Mucosa of gallbladder (tissue), 1 donor: ENCODE measurements at regions not wholly inside any gene's neighbourhood (a gene's known extent, or its start where the extent isn't known, plus 50 kb on each side); places are given as distances from the start of the nearest gene placed in this dataset.

Experiments
- DNase-seq: peaks from one replicate; pipeline ENCODE4 v3.0.0-alpha.2; 2020; ENCODE audit warnings: low spot score
- donor health status: DM: no; HTN: no; CAD: no.

DNA sequence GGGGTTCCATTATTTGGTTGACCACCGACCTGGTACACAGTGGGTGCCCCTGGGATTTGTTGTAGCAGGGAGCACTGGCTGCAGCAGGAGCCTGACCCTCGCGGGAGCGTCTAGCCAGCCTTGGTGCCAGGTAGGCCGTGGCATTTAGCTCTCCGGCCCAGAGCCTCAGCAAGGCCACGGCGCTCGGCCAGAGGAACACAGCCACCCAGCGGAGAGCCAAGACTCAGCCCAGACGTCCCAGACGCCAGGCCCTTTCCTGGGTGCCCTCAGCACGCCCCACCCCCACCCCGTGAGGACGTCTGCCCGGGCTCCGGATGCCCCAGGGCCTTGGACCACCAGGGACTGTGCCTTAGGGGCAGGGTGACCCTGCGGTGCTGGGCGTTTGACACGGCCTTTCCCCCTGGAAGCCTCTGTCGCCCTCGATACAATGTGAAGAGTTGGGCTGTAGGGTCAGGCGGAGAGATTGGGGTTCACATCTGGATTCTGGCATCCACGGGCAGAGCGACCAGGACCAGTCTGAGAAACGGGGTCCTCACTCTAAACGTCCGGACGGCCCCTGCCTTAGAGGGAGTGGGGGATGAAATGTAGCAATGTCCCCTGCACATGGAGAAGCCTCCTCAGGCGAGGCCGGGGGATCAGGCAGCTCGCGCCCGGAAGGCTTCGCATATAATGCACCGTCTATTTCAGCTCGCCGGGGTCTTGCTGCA lies 99.2 kb upstream of the FGF3 start:
- DNase-seq, result no peak

DNA sequence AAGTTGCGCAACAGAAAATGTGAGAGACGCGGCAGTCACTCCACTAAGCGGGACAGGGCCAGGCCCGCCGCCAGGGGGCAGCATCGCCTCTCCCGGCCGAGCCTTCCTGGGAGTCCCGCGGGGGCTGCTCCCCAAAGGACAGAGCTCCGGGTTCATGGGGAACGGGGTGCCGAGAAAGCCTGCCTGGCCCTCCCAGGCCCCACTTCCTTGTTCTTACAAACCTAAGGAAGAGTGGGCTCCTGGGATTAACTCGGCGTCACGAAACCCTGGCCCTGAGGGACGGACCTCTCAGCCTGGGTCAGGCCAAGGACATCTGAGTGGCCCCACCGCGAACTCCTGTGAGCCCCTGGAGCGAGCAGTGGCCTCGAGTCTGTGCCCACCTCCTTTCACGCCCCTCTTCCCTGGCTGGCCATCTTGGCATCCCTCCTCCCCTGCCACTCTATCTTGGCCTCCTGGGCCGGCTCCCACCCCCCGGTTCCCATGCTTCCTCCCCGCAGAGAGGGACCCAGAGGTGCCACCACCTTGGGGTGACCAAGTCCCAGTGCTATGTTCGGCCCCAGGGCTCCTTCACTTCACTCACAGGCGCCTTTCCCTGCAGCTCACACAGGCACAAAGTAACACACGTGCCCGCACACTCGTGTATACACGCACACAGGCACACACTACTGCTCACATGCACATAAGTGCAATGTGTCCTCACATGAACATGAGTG lies 99.9 kb upstream of the FGF3 start:
- peak; percentile 75 for DNase-seq

DNA sequence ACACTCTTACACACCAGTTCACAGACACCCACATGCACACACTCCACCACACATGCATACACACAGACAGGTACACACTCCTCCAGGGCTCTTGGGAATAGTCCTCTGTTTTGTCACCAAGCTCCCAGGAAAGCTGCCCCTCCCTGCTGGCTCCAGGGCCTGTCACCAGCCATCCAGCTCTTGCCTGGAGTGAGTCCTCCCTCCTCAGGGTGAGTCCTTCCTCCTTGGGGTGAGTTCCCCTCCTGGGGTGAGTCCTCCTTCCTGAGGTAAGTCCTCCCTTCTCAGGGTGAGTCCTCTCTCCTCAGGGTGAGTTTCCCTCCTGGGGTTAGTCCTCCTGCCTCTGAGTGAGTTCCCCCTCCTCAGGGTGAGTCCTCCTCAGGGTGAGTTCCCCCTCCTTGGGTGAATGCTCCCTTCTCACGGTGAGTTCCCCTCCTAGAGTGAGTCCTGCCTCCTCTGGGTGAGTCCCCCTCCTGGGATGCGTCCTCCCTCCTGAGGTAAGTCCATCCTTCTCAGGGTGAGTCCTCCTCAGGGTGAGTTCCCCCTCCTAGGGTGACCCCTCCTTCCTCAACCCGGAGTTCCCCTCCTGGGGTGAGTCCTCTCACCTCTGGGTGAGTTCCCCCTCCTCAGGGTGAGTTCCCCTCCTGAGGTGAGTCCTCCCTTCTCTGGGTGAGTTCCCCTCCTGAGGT lies 100.6 kb upstream of the FGF3 start:
- DNase-seq, result no peak

DNA sequence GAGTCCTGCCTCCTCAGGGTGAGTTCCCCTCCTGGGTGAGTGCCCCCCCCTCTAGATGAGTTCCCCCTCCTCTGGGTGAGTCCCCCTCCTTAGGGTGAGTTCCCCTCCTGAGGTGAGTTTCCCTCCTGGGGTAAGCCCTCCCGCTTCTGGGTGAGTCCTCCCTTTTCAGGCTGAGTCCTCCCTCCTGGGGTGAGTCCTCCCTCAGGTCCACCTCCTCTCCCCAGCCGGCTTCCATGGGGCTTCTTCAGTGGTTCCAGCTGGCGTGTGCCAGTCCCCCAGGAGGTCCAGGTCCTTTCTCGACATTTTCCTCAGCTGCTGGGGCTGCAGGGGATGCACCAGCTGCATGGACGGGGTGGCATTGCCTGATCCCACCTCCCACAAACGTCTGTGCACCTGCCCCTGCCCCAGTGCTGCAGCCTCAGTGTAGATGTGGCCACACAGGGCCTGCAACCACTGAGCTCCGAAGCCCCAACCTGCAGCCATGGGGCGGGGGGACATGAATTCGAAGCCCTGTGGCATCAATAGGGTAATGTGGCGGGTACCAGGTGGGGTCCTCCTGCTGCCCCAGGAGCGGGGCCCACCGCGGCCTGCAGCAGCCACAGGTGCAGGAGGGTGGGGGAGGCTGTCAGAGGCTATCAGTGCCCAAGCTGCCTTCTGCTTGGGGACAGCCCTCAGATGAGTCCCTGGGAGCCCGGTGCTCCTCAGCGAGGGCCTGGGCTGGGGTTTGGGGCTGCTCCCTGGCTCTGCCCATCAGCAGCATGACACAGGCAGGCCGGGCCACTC lies 101.3 kb upstream of the FGF3 start:
- DNase-seq, result no peak

DNA sequence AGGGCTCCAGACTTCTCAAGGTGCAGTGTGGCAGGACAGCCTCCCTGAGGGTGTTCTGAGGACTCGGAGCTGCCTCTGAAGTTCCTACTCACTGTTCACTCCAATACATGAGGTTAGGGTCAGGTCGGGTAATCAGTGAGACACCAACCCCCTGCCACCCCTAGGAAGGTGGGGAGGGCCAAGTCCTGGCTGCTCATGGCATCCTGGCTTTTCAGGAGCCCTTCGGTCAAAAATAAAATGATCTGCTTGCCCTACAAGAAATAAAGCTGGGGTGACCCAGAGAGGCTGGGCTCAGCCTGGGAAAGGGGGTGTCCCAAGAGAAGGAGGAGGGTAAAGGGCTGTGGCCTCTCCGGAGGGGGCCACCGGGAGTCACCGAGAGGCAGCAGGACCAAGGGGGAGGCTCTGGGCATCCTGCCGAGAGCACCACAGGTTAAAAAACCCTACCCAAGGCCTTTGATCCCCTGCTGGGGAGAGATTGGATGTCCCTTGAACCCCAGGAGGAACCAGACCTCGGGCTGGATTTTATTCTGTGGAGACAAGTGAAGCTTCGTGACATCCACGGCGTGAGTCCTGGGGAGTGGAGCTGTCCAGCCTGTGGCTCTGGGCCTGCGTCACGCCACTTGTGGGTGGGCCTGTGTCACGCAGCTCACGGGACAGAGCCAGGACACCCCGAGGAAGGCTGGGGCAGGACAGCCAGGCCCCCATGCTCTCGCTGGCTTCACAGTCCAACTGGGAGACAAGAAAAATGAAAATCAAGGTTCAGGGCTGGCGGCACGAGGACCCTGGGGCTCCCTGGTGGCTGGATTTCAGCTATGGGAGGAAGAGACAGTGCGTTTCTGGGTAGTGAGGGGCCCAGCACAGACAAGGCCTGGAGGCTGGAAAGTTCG lies 102.2 kb upstream of the FGF3 start:
- no peak for DNase-seq

DNA sequence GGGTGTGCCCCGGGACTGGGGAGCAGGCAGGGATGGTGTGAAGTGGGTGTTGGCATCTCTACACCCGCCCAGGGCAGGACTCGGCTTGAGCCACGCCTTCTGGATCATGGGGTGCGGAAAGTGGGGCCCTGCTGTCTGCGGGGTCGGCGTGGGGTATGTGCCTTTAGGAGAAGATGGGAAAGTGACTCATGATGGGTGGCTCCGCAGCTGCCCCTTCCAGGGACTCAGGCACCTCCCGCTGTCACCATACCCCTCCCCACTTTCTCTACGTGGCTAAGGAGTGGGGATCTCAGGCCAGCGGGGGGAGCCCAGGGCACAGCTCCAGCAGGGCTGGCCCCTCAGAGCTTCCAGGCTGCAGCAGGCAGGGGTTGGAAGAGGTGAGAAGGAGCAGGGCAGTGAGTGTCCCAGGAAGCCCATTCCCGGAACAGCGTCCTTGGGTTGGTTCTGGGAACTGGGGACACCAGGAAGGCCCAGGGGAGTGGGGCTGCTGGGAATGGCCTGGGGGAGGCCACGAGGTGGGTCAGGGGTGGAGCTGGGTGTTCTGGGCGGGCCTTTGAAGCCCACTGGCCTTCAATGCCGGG lies 102.9 kb upstream of the FGF3 start:
- DNase-seq, result no peak

DNA sequence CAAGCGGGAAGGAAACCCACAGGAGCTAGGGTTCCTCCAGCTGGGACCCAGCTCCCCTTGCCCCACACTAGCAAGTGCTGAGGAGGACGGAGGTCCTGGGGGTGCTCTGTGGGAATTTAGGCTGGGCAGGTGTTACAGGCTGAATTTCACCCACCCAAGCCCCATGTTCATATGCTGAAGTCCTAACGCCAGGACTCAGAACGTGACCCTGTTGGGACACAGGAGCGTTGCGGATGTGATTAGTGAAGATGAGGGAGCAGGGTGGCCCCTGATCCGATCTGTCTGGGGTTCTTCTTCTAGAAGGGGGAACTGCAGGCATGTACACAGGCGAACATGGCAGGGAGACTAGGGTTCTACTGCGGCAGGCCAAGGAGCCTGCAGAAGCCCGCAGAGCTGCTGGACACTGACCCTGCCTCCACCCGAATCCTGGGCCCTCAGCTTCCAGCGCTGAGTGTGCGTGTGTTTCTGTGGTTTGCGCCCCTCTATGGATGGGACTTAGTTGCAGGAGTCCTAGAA lies 103.4 kb upstream of the FGF3 start:
- no peak for DNase-seq

DNA sequence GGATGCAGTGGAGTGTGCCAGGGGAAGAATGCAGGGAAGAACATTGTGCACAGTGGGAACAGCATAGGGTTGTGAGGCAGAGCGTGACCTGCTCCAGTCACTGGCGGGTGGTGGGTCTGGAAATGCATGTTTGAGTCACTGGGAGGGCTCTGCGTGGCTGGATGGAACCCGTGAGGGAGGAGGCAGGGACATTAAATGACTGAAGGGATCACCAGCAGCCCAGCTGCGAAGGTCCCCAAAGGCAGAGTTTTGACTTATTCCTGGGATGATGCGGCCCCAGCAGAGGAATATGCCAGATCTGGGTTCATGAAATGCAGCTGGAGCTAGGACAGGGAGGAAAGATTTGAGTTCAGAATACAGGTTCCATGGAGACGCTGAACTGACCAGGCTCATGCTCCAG lies 104.0 kb upstream of the FGF3 start:
- no peak for DNase-seq

DNA sequence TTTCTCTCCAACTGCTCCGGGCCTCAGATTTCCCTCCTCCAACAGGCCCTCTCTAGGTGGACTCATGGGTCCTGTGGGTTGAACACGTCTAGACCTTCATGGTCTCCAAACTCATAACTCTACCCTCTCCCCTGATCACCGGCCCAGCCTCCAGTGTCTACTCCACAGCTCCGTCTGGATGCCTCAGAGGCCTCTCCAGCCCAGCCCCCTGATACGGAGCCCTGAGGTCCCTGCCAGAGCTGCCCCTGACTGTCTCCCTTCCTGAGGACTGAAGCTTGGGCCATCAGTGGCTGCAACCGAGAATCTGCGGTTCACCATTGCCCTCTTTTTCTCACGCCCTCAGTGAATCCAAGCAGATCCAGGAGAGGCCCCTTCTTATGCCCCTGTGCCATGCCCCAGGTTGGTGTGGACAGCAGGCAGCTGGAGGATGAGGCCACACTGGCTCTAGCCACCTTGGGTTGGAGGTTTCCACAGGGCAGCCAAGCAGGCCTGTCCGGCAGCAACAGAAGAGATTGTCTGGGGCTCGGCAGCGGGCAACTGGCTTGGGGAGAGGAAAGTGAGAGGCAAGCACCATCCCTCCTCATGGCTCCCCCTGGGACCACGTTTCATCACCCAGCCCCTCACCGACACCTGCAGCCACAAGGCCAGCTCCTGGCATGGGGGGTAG lies 104.6 kb upstream of the FGF3 start:
- DNase-seq, result no peak

DNA sequence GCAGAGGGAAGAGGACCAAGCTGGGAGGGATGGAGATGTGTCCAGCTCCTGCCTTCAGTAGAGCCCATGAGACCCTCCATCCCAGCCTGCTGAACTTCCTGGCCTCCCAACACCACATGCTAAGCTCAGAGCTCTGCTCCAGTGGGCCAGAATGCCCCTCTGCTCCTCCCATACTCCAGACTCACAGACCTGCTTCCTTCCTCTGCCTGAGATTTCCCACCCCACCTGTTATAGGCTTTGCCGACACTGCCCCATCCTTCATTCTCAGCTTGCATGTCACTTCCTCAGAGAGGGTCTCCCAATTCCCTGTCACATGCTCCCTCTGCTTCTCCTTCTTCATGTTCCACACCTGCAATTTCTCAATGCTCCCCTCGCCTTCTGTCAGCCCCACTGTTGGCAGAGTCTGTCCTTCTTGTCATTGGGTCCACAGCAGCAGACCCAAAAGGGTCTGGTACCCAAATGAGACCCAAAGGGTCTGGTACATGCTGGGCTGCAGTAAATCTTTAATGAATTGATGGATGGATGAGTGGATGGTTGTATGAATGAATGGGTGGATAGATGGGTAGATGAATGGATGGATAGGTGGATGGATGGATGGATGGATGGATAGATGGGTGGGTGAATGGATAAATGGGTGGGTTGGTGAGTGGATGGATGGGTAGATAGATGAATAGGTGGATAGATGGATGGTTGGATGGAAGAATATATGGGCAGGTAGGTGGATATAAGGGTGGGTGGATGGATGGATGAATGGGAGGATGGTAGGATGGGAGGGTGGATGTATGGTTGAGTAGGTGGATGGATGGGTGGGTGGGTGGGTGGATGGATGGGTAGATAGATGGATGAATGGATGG lies 105.3 kb upstream of the FGF3 start:
- DNase-seq, result no peak

DNA sequence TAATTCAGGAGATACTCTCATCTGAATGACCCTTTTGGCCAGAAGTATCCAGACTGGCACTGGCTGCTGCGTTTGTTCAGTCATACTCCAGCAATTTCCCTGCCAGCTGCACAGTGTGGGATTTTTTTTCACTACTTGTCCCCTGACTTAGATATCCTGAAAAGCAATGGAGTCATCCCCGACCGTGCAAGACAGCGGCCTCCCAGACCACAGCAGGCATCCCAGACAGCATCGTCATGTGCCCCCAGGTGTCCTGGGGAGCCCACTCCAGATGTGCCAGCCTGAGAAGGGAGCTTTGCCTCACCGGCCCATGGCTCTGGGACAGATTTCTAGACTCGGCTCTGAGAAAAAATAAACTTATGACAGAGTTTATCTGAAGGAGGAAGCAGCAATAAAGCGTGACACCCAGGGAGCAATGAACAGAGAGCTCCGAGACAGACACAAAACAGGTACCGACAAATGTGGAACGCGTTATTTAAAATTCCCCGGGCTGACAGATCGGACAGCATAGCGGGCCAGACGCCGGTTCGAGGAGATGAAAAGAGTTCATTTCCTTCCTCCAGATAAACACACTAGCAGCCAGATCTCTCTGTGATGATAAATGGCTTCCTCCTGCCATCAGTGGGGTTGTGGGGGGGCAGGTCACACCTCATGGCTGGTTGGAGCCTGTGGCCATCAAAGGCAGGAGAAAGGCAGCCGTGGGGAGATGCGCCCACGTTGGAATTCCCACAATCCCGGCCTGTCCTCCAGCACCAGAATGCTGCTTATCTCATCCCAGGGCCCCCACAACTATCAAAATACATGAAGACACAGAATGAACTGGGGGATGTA lies 106.4 kb upstream of the FGF3 start:
- DNase-seq, result no peak

DNA sequence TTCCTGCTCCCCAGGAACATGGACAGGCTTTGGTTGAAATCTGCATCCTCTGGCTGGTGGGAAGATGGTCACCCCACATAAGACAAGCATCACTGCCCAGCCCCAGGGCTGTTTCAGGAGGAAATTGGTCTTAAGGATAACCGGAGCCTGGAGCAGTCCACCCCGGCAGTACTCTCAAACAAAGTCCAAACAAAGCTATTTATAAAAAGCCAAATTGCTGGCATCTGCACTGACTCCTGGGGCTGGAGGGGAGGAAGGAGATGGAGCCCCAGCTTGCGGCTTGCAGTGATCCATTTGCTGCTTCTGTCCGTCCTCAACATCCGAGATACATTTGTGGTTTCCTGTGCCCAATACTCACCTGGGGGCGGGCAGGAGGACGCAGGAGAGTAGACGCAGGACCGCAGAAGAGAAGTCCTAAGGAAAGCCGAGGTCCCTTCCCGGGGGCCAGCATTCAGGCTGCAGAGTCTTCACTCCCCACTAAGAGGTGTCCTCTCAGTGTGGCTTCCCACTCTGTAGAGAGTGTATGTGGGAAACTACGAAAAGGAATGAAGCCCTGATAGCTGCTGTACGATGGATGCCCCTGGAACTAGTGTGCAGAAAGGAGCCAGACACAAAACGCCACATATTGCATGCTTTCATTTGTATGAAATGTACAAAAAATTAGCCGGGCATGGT lies 107.3 kb upstream of the FGF3 start:
- DNase-seq, result no peak

DNA sequence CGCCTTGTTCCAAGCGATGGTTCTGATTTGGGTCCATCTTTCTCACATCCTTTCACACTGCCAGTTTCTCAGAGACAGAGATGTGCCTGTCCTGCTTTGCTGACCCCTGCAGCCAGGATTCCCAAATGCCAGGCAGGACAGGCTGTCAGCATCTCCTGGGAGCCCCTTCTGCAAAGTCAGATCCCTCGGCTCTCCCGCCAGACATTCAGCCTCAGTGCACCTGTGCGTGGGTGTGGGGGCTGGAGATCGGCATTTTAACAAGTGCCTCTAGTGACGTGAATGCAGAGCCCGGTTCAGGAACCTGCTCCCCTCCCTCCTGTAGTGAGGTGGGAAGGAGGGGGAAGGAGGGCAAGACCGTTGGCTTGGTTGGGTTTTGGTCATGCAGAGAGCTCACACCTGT lies 108.9 kb upstream of the FGF3 start:
- DNase-seq, result no peak

DNA sequence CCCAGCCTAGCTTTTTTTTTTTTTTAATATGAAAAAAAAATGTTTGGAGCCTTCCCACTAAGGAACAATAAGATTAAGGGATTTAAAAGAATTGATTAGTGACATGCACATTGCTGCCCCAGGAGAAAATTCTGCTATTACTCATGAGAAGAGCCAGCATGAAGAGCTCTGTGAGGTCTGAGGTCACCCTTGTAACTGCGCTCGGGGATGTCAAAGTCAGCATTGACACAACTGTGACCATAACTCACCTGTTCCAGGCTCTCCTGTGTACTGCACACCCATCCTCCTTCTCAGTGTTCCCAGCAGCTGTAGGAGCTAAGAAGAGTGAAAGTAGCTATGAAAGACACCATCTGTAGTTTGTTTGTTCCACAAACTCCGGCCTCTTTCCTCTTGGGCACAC lies 109.8 kb upstream of the FGF3 start:
- DNase-seq, result no peak

DNA sequence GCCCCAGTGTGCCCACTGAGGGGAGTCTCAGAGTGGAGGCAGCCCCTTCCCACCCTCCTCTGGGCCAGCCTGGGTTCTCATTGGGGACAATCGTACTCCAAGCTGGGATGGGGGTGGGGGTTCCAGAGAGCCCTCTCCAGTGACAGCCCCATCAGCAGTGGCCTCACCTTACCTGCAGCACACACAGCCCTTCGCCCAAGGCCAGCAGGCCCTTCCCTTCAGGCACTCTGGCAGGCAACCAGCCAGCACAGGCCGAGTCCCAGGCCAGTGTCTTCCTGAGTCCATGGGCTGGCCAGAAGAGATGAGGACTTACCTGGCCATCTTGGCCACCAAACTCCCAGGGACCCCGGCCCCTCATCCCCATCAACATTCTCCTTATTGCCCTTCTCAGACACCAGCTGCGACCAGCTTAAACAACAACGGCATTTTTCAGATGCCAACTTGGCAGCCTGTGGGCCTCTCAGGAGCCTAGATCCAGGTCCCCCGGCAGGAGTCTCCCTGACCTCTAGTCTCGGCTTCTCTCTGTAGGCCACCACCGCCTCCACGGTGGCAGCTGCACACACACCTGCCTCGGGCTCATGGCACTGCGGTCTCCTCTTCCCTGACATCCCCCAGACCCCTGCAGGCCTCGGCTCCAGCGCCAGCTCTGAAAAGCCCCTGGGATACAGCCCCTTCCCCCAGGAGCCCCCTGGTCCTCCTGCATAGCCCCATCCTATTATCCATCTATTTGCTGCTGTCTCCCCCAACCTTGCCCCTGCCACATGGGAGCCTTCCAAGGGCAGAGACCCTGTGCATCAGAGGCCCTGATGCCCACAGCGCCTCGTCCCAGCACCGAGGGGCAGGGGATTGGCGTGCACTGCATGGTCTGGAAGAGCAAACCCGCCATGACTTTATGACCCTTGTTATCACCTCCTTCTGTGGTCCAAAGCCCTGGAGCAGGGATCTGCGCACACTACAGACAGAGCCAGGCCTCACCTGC lies 111.2 kb upstream of the FGF3 start:
- no peak for DNase-seq
